ENCODE measurements at regions not wholly inside any gene's neighbourhood (a gene's known extent, or its start where the extent isn't known, plus 50 kb on each side); places are given as distances from the start of the nearest gene placed in this dataset.

DNA sequence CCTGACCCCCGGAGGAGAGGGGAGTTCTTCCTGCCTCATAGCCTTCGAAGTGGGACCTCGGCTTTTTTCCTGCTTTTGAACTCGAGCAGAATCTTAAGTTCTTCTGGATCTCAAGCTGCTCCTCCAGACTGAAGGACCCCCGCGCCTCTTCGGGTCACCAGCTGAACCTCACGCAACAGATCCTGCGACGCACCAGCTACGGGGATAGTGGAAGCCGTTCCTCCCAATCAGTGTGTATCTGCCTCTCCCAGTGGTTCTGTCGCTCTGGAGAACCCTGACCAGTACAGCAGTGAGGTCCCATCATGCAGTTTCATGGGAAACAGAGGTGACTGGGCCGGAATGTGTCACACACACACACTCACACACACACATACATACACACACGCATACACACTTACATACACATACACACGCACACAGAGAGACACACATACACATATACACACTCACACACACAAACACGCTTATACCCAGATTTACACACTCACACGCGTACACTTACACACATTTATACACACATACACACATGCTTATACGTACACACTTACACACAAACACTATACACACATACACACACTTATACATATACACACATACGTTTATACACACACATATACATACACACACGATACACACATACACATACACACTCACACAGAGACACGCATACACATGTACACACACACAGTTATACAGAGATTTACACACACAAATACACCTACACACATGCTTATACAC lies 170.0 kb downstream of the TTLL2 start:
- no peak for FAIRE-seq
- in situ Hi-C loops (cut with MboI) = no loop called here

More for the DNA sequence above, 170.0 kb downstream of the TTLL2 start:
- CTCF ChIA-PET (ENCODE audit: low intra/inter-chr PET ratio) = no interaction called here
- H3K4me3 ChIP-seq = no peak overlapping the region
- H3K27ac ChIP-seq (ENCODE audit: extremely low read depth, low read depth, low read length) = no peak overlapping the region
- no peaks in the 10 kb centered on the region; a peak in 1 of 5 replicates for H3K4me1 ChIP-seq (replicated peaks in 1 of 2; ENCODE audit: control insufficient read depth in 2 of 2, insufficient read depth in 2 of 2, low read length in 2 of 2)
- POLR2A ChIA-PET = interaction anchor here (0.7 kb wide), 1 partner anchor 390 kb away, joined by 3 read pairs; no protein-coding TSS in a partner anchor
- no peak overlapping the region for H3K4me2 ChIP-seq (ENCODE audit: insufficient read depth, low read length)
- H3K9me1 ChIP-seq (ENCODE audit: control insufficient read depth, insufficient read depth, low read length) = no peaks in the 10 kb centered on the region
- BruUV-seq (replicated peaks) = no TSS peak
- H3K9ac ChIP-seq (ENCODE audit: insufficient read depth in 1 of 2, low read depth in 2 of 2, low read length in 2 of 2) = no peak overlapping the region
- no peak for ATAC-seq
- H3K36me3 ChIP-seq (ENCODE audit: control insufficient read depth, insufficient read depth, low read length) = no peaks in the 10 kb centered on the region
- H2AFZ ChIP-seq (ENCODE audit: low read depth, low read length) = no peak overlapping the region
- 0 out of 2 replicates have a peak, but pooled peaks cover 2% of the 10 kb centered on the region for H4K20me1 ChIP-seq (replicated peaks; ENCODE audit: control insufficient read depth, insufficient read depth, low read length)
- peaks cover 26 to 79% of the 10 kb centered on the region in 2 experiments for H3K27me3 ChIP-seq (ENCODE audit: control insufficient read depth in 2 of 2, insufficient read depth in 2 of 2, low read length in 2 of 2)
- no peaks in the 10 kb centered on the region for H3K9me3 ChIP-seq (replicated peaks; ENCODE audit: control insufficient read depth, insufficient read depth, low read depth, low read length)
- intact Hi-C loops (cut with micrococcal nuclease) = no loop called here
- DNase-seq (ENCODE audit: extremely low read depth in 1 of 4, low spot score in 3 of 4) = no peak
- WGBS (ENCODE audit: insufficient coverage, low coverage, missing lambda C conversion rate) = 3% methylated on average over 23 of the region's 23 CpGs
- TF ChIP-seq, protein P1, sequence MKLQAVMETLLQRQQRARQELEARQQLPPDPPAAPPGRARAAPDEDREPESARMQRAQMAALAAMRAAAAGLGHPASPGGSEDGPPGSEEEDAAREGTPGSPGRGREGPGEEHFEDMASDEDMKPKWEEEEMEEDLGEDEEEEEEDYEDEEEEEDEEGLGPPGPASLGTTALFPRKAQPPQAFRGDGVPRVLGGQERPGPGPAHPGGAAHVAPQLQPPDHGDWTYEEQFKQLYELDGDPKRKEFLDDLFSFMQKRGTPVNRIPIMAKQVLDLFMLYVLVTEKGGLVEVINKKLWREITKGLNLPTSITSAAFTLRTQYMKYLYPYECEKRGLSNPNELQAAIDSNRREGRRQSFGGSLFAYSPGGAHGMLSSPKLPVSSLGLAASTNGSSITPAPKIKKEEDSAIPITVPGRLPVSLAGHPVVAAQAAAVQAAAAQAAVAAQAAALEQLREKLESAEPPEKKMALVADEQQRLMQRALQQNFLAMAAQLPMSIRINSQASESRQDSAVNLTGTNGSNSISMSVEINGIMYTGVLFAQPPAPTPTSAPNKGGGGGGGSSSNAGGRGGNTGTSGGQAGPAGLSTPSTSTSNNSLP (IDR thresholded peaks at IDR 0.05; ENCODE audit: borderline replicate concordance, low read depth, low read length) = no peak
- TF ChIP-seq, protein P2, sequence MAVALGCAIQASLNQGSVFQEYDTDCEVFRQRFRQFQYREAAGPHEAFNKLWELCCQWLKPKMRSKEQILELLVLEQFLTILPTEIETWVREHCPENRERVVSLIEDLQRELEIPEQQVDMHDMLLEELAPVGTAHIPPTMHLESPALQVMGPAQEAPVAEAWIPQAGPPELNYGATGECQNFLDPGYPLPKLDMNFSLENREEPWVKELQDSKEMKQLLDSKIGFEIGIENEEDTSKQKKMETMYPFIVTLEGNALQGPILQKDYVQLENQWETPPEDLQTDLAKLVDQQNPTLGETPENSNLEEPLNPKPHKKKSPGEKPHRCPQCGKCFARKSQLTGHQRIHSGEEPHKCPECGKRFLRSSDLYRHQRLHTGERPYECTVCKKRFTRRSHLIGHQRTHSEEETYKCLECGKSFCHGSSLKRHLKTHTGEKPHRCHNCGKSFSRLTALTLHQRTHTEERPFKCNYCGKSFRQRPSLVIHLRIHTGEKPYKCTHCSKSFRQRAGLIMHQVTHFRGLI (CRISPR knock-in tag; IDR thresholded peaks at IDR 0.05) = no peak
- no peak for TF ChIP-seq POU5F1 (IDR thresholded peaks at IDR 0.05; ENCODE audit: borderline replicate concordance, low read depth, low read length, partially characterized antibody)
- peak; percentile 65; the same call in 1 of the 2 replicates for TF ChIP-seq ELF4 (CRISPR knock-in tag; IDR thresholded peaks at IDR 0.05)
- TF ChIP-seq NR3C1 (CRISPR knock-in tag; IDR thresholded peaks at IDR 0.05) = no peak
- H3K79me2 ChIP-seq (ENCODE audit: control insufficient read depth, insufficient read depth, low read length) = no peaks in the 10 kb centered on the region
